ENCODE measurements at regions not wholly inside any gene's neighbourhood (a gene's known extent, or its start where the extent isn't known, plus 50 kb on each side); places are given as distances from the start of the nearest gene placed in this dataset.

GRCh38 chr4:140298001-140298400 lies 75.4 kb upstream of the SCOC start:
- no peak overlapping the region for H3K27ac ChIP-seq (ENCODE audit: low read length in 2 of 2)
- no peak overlapping the region for H3K4me3 ChIP-seq (ENCODE audit: control extremely low read depth in 1 of 5, extremely low read depth in 1 of 5, insufficient read depth in 1 of 5, low read depth in 2 of 5, low read length in 4 of 5)
- DNase-seq, result no peak
- Mint-ChIP-seq H3K9me3 (ENCODE audit: insufficient read depth) (no peaks in the 10 kb centered on the region), H3K4me1 (no peaks in the 10 kb centered on the region), H3K4me3 (no peak overlapping the region), H3K27ac (no peak overlapping the region), H3K27me3 (peaks cover 22% of the 10 kb centered on the region)
- H3K79me2 ChIP-seq (ENCODE audit: control insufficient read depth, insufficient read depth, low read length), result no peaks in the 10 kb centered on the region
- H3K9ac ChIP-seq (ENCODE audit: low read length), result no peak overlapping the region
- TF ChIP-seq EZH2 (IDR thresholded peaks at IDR 0.05; ENCODE audit: borderline replicate concordance, insufficient read depth, low read depth, low read length, poor library complexity, severe bottlenecking), result no peak
- no peak for TF ChIP-seq CTCF (IDR thresholded peaks at IDR 0.05)
- ATAC-seq (ENCODE audit: low read depth), result no peak
- WGBS (ENCODE audit: insufficient coverage), result 95% methylated on average over 7 of the region's 7 CpGs
- H3K36me3 ChIP-seq (replicated peaks in 1 of 2; ENCODE audit: control extremely low read depth in 1 of 2, control insufficient read depth in 1 of 2, extremely low read depth in 1 of 2, insufficient read depth in 2 of 2, low read length in 1 of 2), result no peaks in the 10 kb centered on the region
- no peaks in the 10 kb centered on the region for H3K9me3 ChIP-seq (ENCODE audit: control extremely low read depth in 1 of 3, control insufficient read depth in 2 of 3, insufficient read depth in 1 of 3, low read length in 2 of 3)
- POLR2A ChIA-PET, result no interaction called here
- no peak overlapping the region for H2AFZ ChIP-seq (ENCODE audit: insufficient read depth, low read depth, low read length, poor library complexity, severe bottlenecking)
- H3K27me3 ChIP-seq (replicated peaks in 1 of 4; ENCODE audit: control extremely low read depth in 1 of 4, control insufficient read depth in 3 of 4, insufficient read depth in 4 of 4, low read length in 3 of 4), result no peaks in the 10 kb centered on the region
- H4K20me1 ChIP-seq (ENCODE audit: control insufficient read depth, insufficient read depth, low read length, poor library complexity, severe bottlenecking), result no peaks in the 10 kb centered on the region
- no peak overlapping the region for H3K4me2 ChIP-seq (replicated peaks; ENCODE audit: low read depth, low read length, poor library complexity, severe bottlenecking)
- CTCF ChIA-PET, result no interaction called here
- intact Hi-C loops (cut with micrococcal nuclease), result no loop called here
- H3K4me1 ChIP-seq (ENCODE audit: control insufficient read depth in 2 of 2, insufficient read depth in 2 of 2, low read length in 2 of 2), result no peaks in the 10 kb centered on the region

GRCh38 chr4:140297221-140297570 lies 76.2 kb upstream of the SCOC start:
- no peak overlapping the region for H3K4me3 Mint-ChIP-seq

More at GRCh38 chr4:140297221-140297570, 76.2 kb upstream of the SCOC start:
- Histone ChIP-seq H3K27ac (ENCODE audit: low read length in 2 of 2) (no peak overlapping the region), H3K9ac (ENCODE audit: low read length) (no peak overlapping the region), H3K4me3 (ENCODE audit: control extremely low read depth in 1 of 5, extremely low read depth in 1 of 5, insufficient read depth in 1 of 5, low read depth in 2 of 5, low read length in 4 of 5) (no peak overlapping the region), H4K20me1 (ENCODE audit: control insufficient read depth, insufficient read depth, low read length, poor library complexity, severe bottlenecking) (no peaks in the 10 kb centered on the region), H3K4me1 (ENCODE audit: control insufficient read depth in 2 of 2, insufficient read depth in 2 of 2, low read length in 2 of 2) (no peaks in the 10 kb centered on the region), H2AFZ (ENCODE audit: insufficient read depth, low read depth, low read length, poor library complexity, severe bottlenecking) (no peak overlapping the region), H3K79me2 (ENCODE audit: control insufficient read depth, insufficient read depth, low read length) (no peaks in the 10 kb centered on the region), H3K4me2 (replicated peaks; ENCODE audit: low read depth, low read length, poor library complexity, severe bottlenecking) (no peak overlapping the region), H3K36me3 (replicated peaks in 1 of 2; ENCODE audit: control extremely low read depth in 1 of 2, control insufficient read depth in 1 of 2, extremely low read depth in 1 of 2, insufficient read depth in 2 of 2, low read length in 1 of 2) (no peaks in the 10 kb centered on the region), H3K9me3 (ENCODE audit: control extremely low read depth in 1 of 3, control insufficient read depth in 2 of 3, insufficient read depth in 1 of 3, low read length in 2 of 3) (no peaks in the 10 kb centered on the region), H3K27me3 (replicated peaks in 1 of 4; ENCODE audit: control extremely low read depth in 1 of 4, control insufficient read depth in 3 of 4, insufficient read depth in 4 of 4, low read length in 3 of 4) (no peaks in the 10 kb centered on the region)
- intact Hi-C loops (cut with micrococcal nuclease), result no loop called here
- H3K9me3 Mint-ChIP-seq (ENCODE audit: insufficient read depth), result no peaks in the 10 kb centered on the region
- ATAC-seq (ENCODE audit: low read depth), result no peak
- H3K4me1 Mint-ChIP-seq, result no peaks in the 10 kb centered on the region
- WGBS (ENCODE audit: insufficient coverage), result 82% methylated on average over 5 of the region's 7 CpGs
- peaks cover 17% of the 10 kb centered on the region for H3K27me3 Mint-ChIP-seq
- no peak overlapping the region for H3K27ac Mint-ChIP-seq
- TF ChIP-seq CTCF (IDR thresholded peaks at IDR 0.05) (no peak), EZH2 (IDR thresholded peaks at IDR 0.05; ENCODE audit: borderline replicate concordance, insufficient read depth, low read depth, low read length, poor library complexity, severe bottlenecking) (no peak)
- DNase-seq, result no peak
- POLR2A ChIA-PET, result no interaction called here
- CTCF ChIA-PET, result no interaction called here

Data from B cell (primary cell).